WERI-Rb-1 (cell line): ENCODE measurements at regions not wholly inside any gene's neighbourhood (a gene's known extent, or its start where the extent isn't known, plus 50 kb on each side); places are given as distances from the start of the nearest gene placed in this dataset.
"Not testable (repeated sequence)": the region's sequence is repeated elsewhere in the genome, so short reads cannot be mapped to it uniquely, and the experiment has no call there.

Experiments
- DNase-seq: peaks from one replicate; pipeline ENCODE4 v3.0.0-alpha.2; 2020
- H3K27ac ChIP-seq: fragments of 250-450 bp; sonication (Bioruptor Pico); 2 replicates; pipeline ENCODE4 v1.5.1; 2020; ENCODE audit warnings: mild to moderate bottlenecking, moderate library complexity
- H3K27me3 ChIP-seq: fragments of 250-450 bp; sonication (Bioruptor Pico); 2 replicates; pipeline ENCODE4 v1.5.1; 2021; ENCODE audit warnings: mild to moderate bottlenecking, low read depth, moderate library complexity; ENCODE audit not compliant: insufficient read depth, severe bottlenecking
- H3K36me3 ChIP-seq: fragments of 250-450 bp; sonication (Bioruptor Pico); 2 replicates; pipeline ENCODE4 v1.5.1; 2020; ENCODE audit warnings: mild to moderate bottlenecking, moderate library complexity
- H3K4me3 ChIP-seq: 2 replicates; pipeline ENCODE4 v1.5.1; 2011; ENCODE audit warnings: low read depth, mild to moderate bottlenecking, control low read depth, low read length
- H3K9me3 ChIP-seq: fragments of 250-450 bp; sonication (Bioruptor Pico); 2 replicates; pipeline ENCODE4 v1.5.1; 2021; ENCODE audit warnings: mild to moderate bottlenecking, moderate library complexity; ENCODE audit not compliant: severe bottlenecking
- CTCF ChIP-seq: IDR thresholded peaks from 2 replicates; pipeline ENCODE4 v1.5.1; 2011; ENCODE audit warnings: low read depth, mild to moderate bottlenecking, control low read depth, inconsistent platforms, low read length

GRCh38 chr18:64695851-64696553 lies 547.1 kb upstream of the LINC00305 start:
- Histone ChIP-seq H3K9me3 (no peaks in the 10 kb centered on the region), H3K27ac (no peak overlapping the region), H3K4me3 (no peak overlapping the region), H3K36me3 (no peaks in the 10 kb centered on the region), H3K27me3 (no peaks in the 10 kb centered on the region)
- TF ChIP-seq CTCF, result no peak
- no peak for DNase-seq

- Histone ChIP-seq H3K27me3 (no peaks in the 10 kb centered on the region), H3K27ac (no peak overlapping the region), H3K9me3 (no peaks in the 10 kb centered on the region), H3K36me3 (no peaks in the 10 kb centered on the region), H3K4me3 (no peak overlapping the region)
- TF ChIP-seq CTCF, result no peak
- DNase-seq, result no peak
Measured at GRCh38 chr18:64693766-64694165, 544.9 kb upstream of the LINC00305 start.

GRCh38 chr18:64692826-64693225 lies 543.9 kb upstream of the LINC00305 start:
- H3K9me3 ChIP-seq, result no peaks in the 10 kb centered on the region
- DNase-seq, result no peak
- no peaks in the 10 kb centered on the region for H3K36me3 ChIP-seq

GRCh38 chr18:64679121-64679520 lies 530.2 kb upstream of the LINC00305 start:
- H3K27ac ChIP-seq, result no peak overlapping the region
- H3K4me3 ChIP-seq, result no peak overlapping the region
- TF ChIP-seq CTCF, result no peak

More at GRCh38 chr18:64692826-64693225, 543.9 kb upstream of the LINC00305 start:
- Histone ChIP-seq H3K27ac (no peak overlapping the region), H3K4me3 (no peak overlapping the region), H3K27me3 (no peaks in the 10 kb centered on the region)
- TF ChIP-seq CTCF, result no peak

GRCh38 chr18:64678048-64678447 lies 529.2 kb upstream of the LINC00305 start:
- Histone ChIP-seq H3K36me3 (no peaks in the 10 kb centered on the region), H3K4me3 (no peak overlapping the region), H3K27ac (no peak overlapping the region), H3K27me3 (no peaks in the 10 kb centered on the region), H3K9me3 (no peaks in the 10 kb centered on the region)
- DNase-seq, result no peak
- no peak for TF ChIP-seq CTCF

More at GRCh38 chr18:64679121-64679520, 530.2 kb upstream of the LINC00305 start:
- Histone ChIP-seq H3K36me3 (no peaks in the 10 kb centered on the region), H3K27me3 (no peaks in the 10 kb centered on the region), H3K9me3 (no peaks in the 10 kb centered on the region)
- DNase-seq, result no peak

GRCh38 chr18:64674694-64675093 lies 525.8 kb upstream of the LINC00305 start:
- Histone ChIP-seq H3K27me3 (no peaks in the 10 kb centered on the region), H3K9me3 (peaks cover 5% of the 10 kb centered on the region), H3K36me3 (no peaks in the 10 kb centered on the region), H3K27ac (no peak overlapping the region), H3K4me3 (no peak overlapping the region)
- no peak for TF ChIP-seq CTCF
- DNase-seq, result no peak

- not testable (repeated sequence) for H3K4me3 ChIP-seq, H3K27me3 ChIP-seq, H3K9me3 ChIP-seq, H3K27ac ChIP-seq, H3K36me3 ChIP-seq, DNase-seq
Measured at GRCh38 chr18:64671293-64671692, 522.4 kb upstream of the LINC00305 start.
